ENCODE measurements at regions not wholly inside any gene's neighbourhood (a gene's known extent, or its start where the extent isn't known, plus 50 kb on each side); places are given as distances from the start of the nearest gene placed in this dataset.

- Histone ChIP-seq H3T11ph (ENCODE audit: low read length) (no peak overlapping the region), H2BK12ac (ENCODE audit: insufficient read length, low read depth, low read length) (no peak overlapping the region), H3K18ac (ENCODE audit: insufficient read length, low read depth, low read length) (no peak overlapping the region), H2BK15ac (ENCODE audit: low read depth, low read length) (no peak overlapping the region), H4K5ac (ENCODE audit: insufficient read length, low read depth, low read length) (no peak overlapping the region), H3K4me1 (ENCODE audit: insufficient read depth, low read length) (no peaks in the 10 kb centered on the region), H2BK5ac (ENCODE audit: insufficient read length, low read length) (no peak overlapping the region), H4K8ac (replicated peaks; ENCODE audit: insufficient read length, low read depth, low read length) (no peak overlapping the region), H2BK120ac (ENCODE audit: low read depth, low read length, poor library complexity, severe bottlenecking) (no peak overlapping the region), H3K9me3 (ENCODE audit: control insufficient read depth, low read depth, low read length) (no peaks in the 10 kb centered on the region), H3K4me2 (ENCODE audit: insufficient read depth, insufficient read length, low read length) (no peak overlapping the region), H2AK5ac (ENCODE audit: insufficient read length, low read length) (no peak overlapping the region), H3K9ac (ENCODE audit: extremely low read depth, insufficient read length, low read length) (no peak overlapping the region), H3K56ac (ENCODE audit: insufficient read length, low read depth, low read length) (no peak overlapping the region), H3K79me1 (ENCODE audit: insufficient read depth, low read depth, low read length, poor library complexity, severe bottlenecking) (no peaks in the 10 kb centered on the region), H3K79me2 (ENCODE audit: insufficient read depth, low read length) (no peaks in the 10 kb centered on the region), H4K20me1 (ENCODE audit: control insufficient read depth, insufficient read depth, insufficient read length) (no peaks in the 10 kb centered on the region), H3K14ac (ENCODE audit: insufficient read depth, low read length) (no peak overlapping the region), H4K91ac (ENCODE audit: insufficient read length, low read depth, low read length) (no peak overlapping the region), H3K23me2 (ENCODE audit: insufficient read length, low read depth, low read length, poor library complexity, severe bottlenecking) (no peaks in the 10 kb centered on the region), H2BK20ac (ENCODE audit: low read depth, low read length, poor library complexity, severe bottlenecking) (no peak overlapping the region), H3K4ac (ENCODE audit: low read depth, low read length) (no peak overlapping the region), H3K27ac (ENCODE audit: insufficient read length, low read depth, low read length) (no peak overlapping the region), H2AFZ (ENCODE audit: low read length) (no peak overlapping the region), H3K23ac (ENCODE audit: insufficient read length, low read depth, low read length) (no peak overlapping the region), H3K27me3 (ENCODE audit: insufficient read depth, low read length) (no peaks in the 10 kb centered on the region)
- Mint-ChIP-seq H3K4me3 (no peak overlapping the region), H3K27me3 (ENCODE audit: low read depth) (no peaks in the 10 kb centered on the region), H3K4me1 (peaks cover 5 to 6% of the 10 kb centered on the region in 2 experiments; a peak in 3 of 4 replicates), H3K27ac (no peak overlapping the region), H3K9me3 (no peaks in the 10 kb centered on the region), H3K36me3 (ENCODE audit: insufficient read depth in 1 of 3, low read depth in 3 of 3) (no peaks in the 10 kb centered on the region; a peak in 1 of 7 replicates)
- no peak for TF ChIP-seq CTCF (conservative IDR thresholded peaks at IDR 0.05)
- DNase-seq = no peak
Measured at GRCh38 chr4:132860976-132861375, 288.1 kb upstream of the PCDH10 start.
